ENCODE measurements at regions not wholly inside any gene's neighbourhood (a gene's known extent, or its start where the extent isn't known, plus 50 kb on each side); places are given as distances from the start of the nearest gene placed in this dataset.

DNA sequence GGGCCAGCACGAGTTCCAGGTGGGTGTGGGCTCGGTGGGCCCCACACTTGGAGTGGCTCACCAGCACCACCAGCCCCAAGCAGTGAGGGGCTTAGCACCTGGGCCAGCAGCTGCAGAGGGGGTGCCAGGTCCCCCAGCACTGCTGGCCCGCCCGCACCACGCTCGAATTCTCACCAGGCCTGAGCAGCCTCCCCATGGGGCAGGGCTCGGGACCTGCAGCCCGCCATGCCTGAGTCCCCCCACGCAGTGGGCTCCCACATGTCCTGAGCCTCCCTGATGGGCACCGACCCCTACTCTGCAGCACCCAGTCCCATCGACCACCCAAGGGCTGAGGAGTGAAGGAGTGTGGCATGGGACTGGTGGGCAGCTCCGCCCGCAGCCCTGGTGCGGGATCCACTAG, 593.4 kb downstream of the GABRG1 start:
- TF ChIP-seq, protein P1, sequence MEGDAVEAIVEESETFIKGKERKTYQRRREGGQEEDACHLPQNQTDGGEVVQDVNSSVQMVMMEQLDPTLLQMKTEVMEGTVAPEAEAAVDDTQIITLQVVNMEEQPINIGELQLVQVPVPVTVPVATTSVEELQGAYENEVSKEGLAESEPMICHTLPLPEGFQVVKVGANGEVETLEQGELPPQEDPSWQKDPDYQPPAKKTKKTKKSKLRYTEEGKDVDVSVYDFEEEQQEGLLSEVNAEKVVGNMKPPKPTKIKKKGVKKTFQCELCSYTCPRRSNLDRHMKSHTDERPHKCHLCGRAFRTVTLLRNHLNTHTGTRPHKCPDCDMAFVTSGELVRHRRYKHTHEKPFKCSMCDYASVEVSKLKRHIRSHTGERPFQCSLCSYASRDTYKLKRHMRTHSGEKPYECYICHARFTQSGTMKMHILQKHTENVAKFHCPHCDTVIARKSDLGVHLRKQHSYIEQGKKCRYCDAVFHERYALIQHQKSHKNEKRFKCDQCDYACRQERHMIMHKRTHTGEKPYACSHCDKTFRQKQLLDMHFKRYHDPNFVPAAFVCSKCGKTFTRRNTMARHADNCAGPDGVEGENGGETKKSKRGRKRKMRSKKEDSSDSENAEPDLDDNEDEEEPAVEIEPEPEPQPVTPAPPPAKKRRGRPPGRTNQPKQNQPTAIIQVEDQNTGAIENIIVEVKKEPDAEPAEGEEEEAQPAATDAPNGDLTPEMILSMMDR (IDR thresholded peaks at IDR 0.05), result no peak
- TF ChIP-seq POLR2A (IDR thresholded peaks at IDR 0.05), result no peak

Measured in Peyer's patch (tissue), 4 donors.